ENCODE measurements at regions not wholly inside any gene's neighbourhood (a gene's known extent, or its start where the extent isn't known, plus 50 kb on each side); places are given as distances from the start of the nearest gene placed in this dataset.

GRCh38 chr16:87000001-87000400, 317.2 kb downstream of the C16orf95 start:
- Mint-ChIP-seq H3K36me3 (ENCODE audit: low read depth, unreplicated experiment) (no peaks in the 10 kb centered on the region), H3K27ac (ENCODE audit: unreplicated experiment) (no peak overlapping the region), H3K4me1 (ENCODE audit: unreplicated experiment) (peaks cover 2% of the 10 kb centered on the region), H3K9me3 (ENCODE audit: unreplicated experiment) (no peaks in the 10 kb centered on the region), H3K4me3 (ENCODE audit: unreplicated experiment) (no peak overlapping the region), H3K27me3 (ENCODE audit: unreplicated experiment) (peaks cover 2% of the 10 kb centered on the region)
- no peak for DNase-seq (ENCODE audit: low spot score)
- TF ChIP-seq CTCF (IDR thresholded peaks at IDR 0.05; ENCODE audit: unreplicated experiment): no peak

- Mint-ChIP-seq H3K4me3 (ENCODE audit: unreplicated experiment) (no peak overlapping the region), H3K9me3 (ENCODE audit: unreplicated experiment) (no peaks in the 10 kb centered on the region), H3K27ac (ENCODE audit: unreplicated experiment) (no peak overlapping the region), H3K36me3 (ENCODE audit: low read depth, unreplicated experiment) (no peaks in the 10 kb centered on the region), H3K27me3 (ENCODE audit: unreplicated experiment) (peaks cover 9% of the 10 kb centered on the region), H3K4me1 (ENCODE audit: unreplicated experiment) (peaks cover 2% of the 10 kb centered on the region)
- DNase-seq (ENCODE audit: low spot score): no peak
- TF ChIP-seq CTCF (IDR thresholded peaks at IDR 0.05; ENCODE audit: unreplicated experiment): no peak
Measured at GRCh38 chr16:87002717-87003413, 314.3 kb downstream of the C16orf95 start.

- H3K4me1 Mint-ChIP-seq (ENCODE audit: unreplicated experiment): peaks cover 2% of the 10 kb centered on the region
- H3K4me3 Mint-ChIP-seq (ENCODE audit: unreplicated experiment): no peak overlapping the region
- H3K9me3 Mint-ChIP-seq (ENCODE audit: unreplicated experiment): no peaks in the 10 kb centered on the region
- no peak for TF ChIP-seq CTCF (IDR thresholded peaks at IDR 0.05; ENCODE audit: unreplicated experiment)
- H3K36me3 Mint-ChIP-seq (ENCODE audit: low read depth, unreplicated experiment): no peaks in the 10 kb centered on the region
- H3K27ac Mint-ChIP-seq (ENCODE audit: unreplicated experiment): no peak overlapping the region
- DNase-seq (ENCODE audit: low spot score): no peak
- peaks cover 12% of the 10 kb centered on the region for H3K27me3 Mint-ChIP-seq (ENCODE audit: unreplicated experiment)
Measured at GRCh38 chr16:87003414-87003755, 313.8 kb downstream of the C16orf95 start.

- no peak for TF ChIP-seq CTCF (IDR thresholded peaks at IDR 0.05; ENCODE audit: unreplicated experiment)
- Mint-ChIP-seq H3K36me3 (ENCODE audit: low read depth, unreplicated experiment) (no peaks in the 10 kb centered on the region), H3K27ac (ENCODE audit: unreplicated experiment) (no peak overlapping the region), H3K4me3 (ENCODE audit: unreplicated experiment) (no peak overlapping the region), H3K27me3 (ENCODE audit: unreplicated experiment) (peaks cover 12% of the 10 kb centered on the region), H3K4me1 (ENCODE audit: unreplicated experiment) (peaks cover 6% of the 10 kb centered on the region), H3K9me3 (ENCODE audit: unreplicated experiment) (no peaks in the 10 kb centered on the region)
- DNase-seq (ENCODE audit: low spot score): no peak
Measured at GRCh38 chr16:87006021-87006420, 311.2 kb downstream of the C16orf95 start.

- DNase-seq (ENCODE audit: low spot score): no peak
- TF ChIP-seq CTCF (IDR thresholded peaks at IDR 0.05; ENCODE audit: unreplicated experiment): no peak
- H3K27ac Mint-ChIP-seq (ENCODE audit: unreplicated experiment): no peak overlapping the region
- H3K27me3 Mint-ChIP-seq (ENCODE audit: unreplicated experiment): peaks cover 14% of the 10 kb centered on the region
- H3K4me3 Mint-ChIP-seq (ENCODE audit: unreplicated experiment): no peak overlapping the region
- peaks cover 6% of the 10 kb centered on the region for H3K4me1 Mint-ChIP-seq (ENCODE audit: unreplicated experiment)
- H3K9me3 Mint-ChIP-seq (ENCODE audit: unreplicated experiment): no peaks in the 10 kb centered on the region
- H3K36me3 Mint-ChIP-seq (ENCODE audit: low read depth, unreplicated experiment): no peaks in the 10 kb centered on the region
Measured at GRCh38 chr16:87006789-87007745, 310.1 kb downstream of the C16orf95 start.

Measured in endothelial cell (in vitro differentiated cells).